ENCODE measurements at regions not wholly inside any gene's neighbourhood (a gene's known extent, or its start where the extent isn't known, plus 50 kb on each side); places are given as distances from the start of the nearest gene placed in this dataset.

DNA sequence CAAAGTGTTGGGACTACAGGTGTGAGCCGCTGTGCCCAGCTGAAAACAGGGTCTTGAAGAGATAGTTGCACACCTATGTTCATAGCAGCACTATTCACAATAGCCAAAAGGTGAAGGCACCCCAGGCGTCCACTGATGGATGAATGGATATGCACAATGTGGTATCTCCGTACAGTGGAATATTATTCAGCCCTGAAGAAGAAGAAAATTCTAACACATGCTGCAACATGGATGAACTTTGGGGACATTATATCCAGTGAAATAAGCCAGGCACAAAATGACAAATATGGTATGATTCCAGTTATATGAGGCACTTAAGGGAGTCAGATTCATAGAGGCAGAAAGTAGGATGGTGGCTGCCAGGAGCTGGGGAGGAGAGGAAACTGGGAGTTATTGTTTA, 137.6 kb upstream of the WNT4 start:
- Histone ChIP-seq H4K20me1 (ENCODE audit: insufficient read depth, low read length) (peaks cover 4% of the 10 kb centered on the region), H3K9me3 (ENCODE audit: low read depth, low read length) (no peaks in the 10 kb centered on the region), H2AFZ (ENCODE audit: low read length) (no peak overlapping the region), H3K4me2 (ENCODE audit: insufficient read depth, low read length) (no peak overlapping the region), H3K4me3 (ENCODE audit: insufficient read depth, low read length) (no peak overlapping the region), H3K36me3 (ENCODE audit: insufficient read depth, low read length) (no peaks in the 10 kb centered on the region), H3K4me1 (ENCODE audit: insufficient read depth, low read length) (no peaks in the 10 kb centered on the region), H3K27ac (ENCODE audit: low read depth, low read length) (no peak overlapping the region), H3K79me2 (ENCODE audit: insufficient read depth, low read length) (no peaks in the 10 kb centered on the region), H3K27me3 (ENCODE audit: insufficient read depth, low read length) (peaks cover 12% of the 10 kb centered on the region)
- peak; percentile 54 for DNase-seq (ENCODE audit: insufficient read length, low spot score, missing footprints)
- no peak for TF ChIP-seq CTCF (IDR thresholded peaks at IDR 0.05; ENCODE audit: extremely low read depth, low read depth, low read length)

- Histone ChIP-seq H3K36me3 (ENCODE audit: insufficient read depth, low read length) (no peaks in the 10 kb centered on the region), H2AFZ (ENCODE audit: low read length) (no peak overlapping the region), H3K4me2 (ENCODE audit: insufficient read depth, low read length) (no peak overlapping the region), H3K9me3 (ENCODE audit: low read depth, low read length) (no peaks in the 10 kb centered on the region), H3K79me2 (ENCODE audit: insufficient read depth, low read length) (no peaks in the 10 kb centered on the region), H4K20me1 (ENCODE audit: insufficient read depth, low read length) (no peaks in the 10 kb centered on the region), H3K4me1 (ENCODE audit: insufficient read depth, low read length) (no peaks in the 10 kb centered on the region), H3K4me3 (ENCODE audit: insufficient read depth, low read length) (no peak overlapping the region), H3K27ac (ENCODE audit: low read depth, low read length) (no peak overlapping the region), H3K27me3 (ENCODE audit: insufficient read depth, low read length) (peaks cover 7% of the 10 kb centered on the region)
- no peak for TF ChIP-seq CTCF (IDR thresholded peaks at IDR 0.05; ENCODE audit: extremely low read depth, low read depth, low read length)
- DNase-seq (ENCODE audit: insufficient read length, low spot score, missing footprints), result peak; percentile 85
These were observed 138.8 kb upstream of the WNT4 start for GRCh38 chr1:22281521-22282363.

GRCh38 chr1:22282364-22282995, 139.6 kb upstream of the WNT4 start:
- no peak overlapping the region for H3K27ac ChIP-seq (ENCODE audit: low read depth, low read length)
- H3K4me1 ChIP-seq (ENCODE audit: insufficient read depth, low read length), result no peaks in the 10 kb centered on the region
- H3K4me3 ChIP-seq (ENCODE audit: insufficient read depth, low read length), result no peak overlapping the region
- H3K79me2 ChIP-seq (ENCODE audit: insufficient read depth, low read length), result no peaks in the 10 kb centered on the region
- TF ChIP-seq CTCF (IDR thresholded peaks at IDR 0.05; ENCODE audit: extremely low read depth, low read depth, low read length), result no peak
- no peak overlapping the region for H2AFZ ChIP-seq (ENCODE audit: low read length)
- H3K9me3 ChIP-seq (ENCODE audit: low read depth, low read length), result no peaks in the 10 kb centered on the region
- no peak overlapping the region for H3K4me2 ChIP-seq (ENCODE audit: insufficient read depth, low read length)
- H3K36me3 ChIP-seq (ENCODE audit: insufficient read depth, low read length), result no peaks in the 10 kb centered on the region
- H4K20me1 ChIP-seq (ENCODE audit: insufficient read depth, low read length), result no peaks in the 10 kb centered on the region
- DNase-seq (ENCODE audit: insufficient read length, low spot score, missing footprints), result no peak
- H3K27me3 ChIP-seq (ENCODE audit: insufficient read depth, low read length), result peaks cover 6% of the 10 kb centered on the region

DNA sequence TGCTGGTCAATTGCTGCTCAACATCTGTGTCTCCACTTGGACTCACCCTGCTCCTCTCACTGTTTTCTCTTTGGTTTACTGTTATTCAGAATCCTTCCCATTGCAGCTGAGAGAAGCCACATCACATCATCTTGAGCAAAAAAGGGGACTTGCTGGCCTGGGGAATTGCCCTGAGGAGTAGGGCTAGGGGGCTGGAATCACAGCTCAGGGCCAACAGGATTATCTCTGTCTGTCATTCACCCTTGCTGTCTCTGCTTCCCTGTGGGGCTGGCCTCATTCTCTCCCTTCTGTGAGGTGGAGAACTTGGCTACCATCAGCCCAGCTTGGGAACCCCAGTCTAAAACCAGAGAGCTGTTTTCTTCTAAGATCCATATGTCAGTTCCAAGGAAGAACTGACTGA, 140.7 kb upstream of the WNT4 start:
- H2AFZ ChIP-seq (ENCODE audit: low read length), result no peak overlapping the region
- no peak for TF ChIP-seq CTCF (IDR thresholded peaks at IDR 0.05; ENCODE audit: extremely low read depth, low read depth, low read length)

More for the DNA sequence above, 140.7 kb upstream of the WNT4 start:
- Histone ChIP-seq H3K9me3 (ENCODE audit: low read depth, low read length) (no peaks in the 10 kb centered on the region), H4K20me1 (ENCODE audit: insufficient read depth, low read length) (no peaks in the 10 kb centered on the region), H3K4me1 (ENCODE audit: insufficient read depth, low read length) (no peaks in the 10 kb centered on the region), H3K27me3 (ENCODE audit: insufficient read depth, low read length) (peaks cover 7% of the 10 kb centered on the region), H3K27ac (ENCODE audit: low read depth, low read length) (no peak overlapping the region), H3K79me2 (ENCODE audit: insufficient read depth, low read length) (no peaks in the 10 kb centered on the region), H3K4me3 (ENCODE audit: insufficient read depth, low read length) (no peak overlapping the region), H3K36me3 (ENCODE audit: insufficient read depth, low read length) (no peaks in the 10 kb centered on the region), H3K4me2 (ENCODE audit: insufficient read depth, low read length) (no peak overlapping the region)
- DNase-seq (ENCODE audit: insufficient read length, low spot score, missing footprints), result no peak

Measured in osteoblast (primary cell).